ENCODE measurements at regions not wholly inside any gene's neighbourhood (a gene's known extent, or its start where the extent isn't known, plus 50 kb on each side); places are given as distances from the start of the nearest gene placed in this dataset.

GRCh38 chr3:66115858-66116654 lies 77.3 kb upstream of the MAGI1 start (continued):
- TF ChIP-seq PATZ1 (CRISPR knock-in tag; IDR thresholded peaks at IDR 0.05; ENCODE audit: borderline replicate concordance) (no peak), ZFP3 (CRISPR knock-in tag; IDR thresholded peaks at IDR 0.05) (peak; percentile 72), ESRRG (CRISPR knock-in tag; IDR thresholded peaks at IDR 0.05) (no peak), TSHZ2 (CRISPR knock-in tag; IDR thresholded peaks at IDR 0.05) (no peak), ARNTL (CRISPR knock-in tag; IDR thresholded peaks at IDR 0.05; ENCODE audit: borderline replicate concordance, low read depth) (no peak), ZNF565 (CRISPR knock-in tag; conservative IDR thresholded peaks at IDR 0.05; ENCODE audit: low read depth) (no peak), GLIS3 (CRISPR knock-in tag; IDR thresholded peaks at IDR 0.05) (peak; percentile 54; the same call in 1 of the 2 replicates)

GRCh38 chr3:66113542-66113941 lies 74.8 kb upstream of the MAGI1 start:
- 0 out of 3 replicates have a peak, but pooled peaks have one; percentile 5 for ATAC-seq
- no peak for TF ChIP-seq BACH2 (CRISPR knock-in tag; IDR thresholded peaks at IDR 0.05; ENCODE audit: borderline replicate concordance)
- TF ChIP-seq RARB (CRISPR knock-in tag; IDR thresholded peaks at IDR 0.05), result no peak
- no peak for TF ChIP-seq TOX (CRISPR knock-in tag; IDR thresholded peaks at IDR 0.05; ENCODE audit: borderline replicate concordance)
- TF ChIP-seq OSR1 (CRISPR knock-in tag; IDR thresholded peaks at IDR 0.05), result no peak
- TF ChIP-seq ZNF8 (CRISPR knock-in tag; IDR thresholded peaks at IDR 0.05), result no peak
- TF ChIP-seq ARNTL (CRISPR knock-in tag; IDR thresholded peaks at IDR 0.05; ENCODE audit: borderline replicate concordance, low read depth), result no peak
- TF ChIP-seq CSRNP3 (CRISPR knock-in tag; IDR thresholded peaks at IDR 0.05), result no peak
- TF ChIP-seq ZNF565 (CRISPR knock-in tag; conservative IDR thresholded peaks at IDR 0.05; ENCODE audit: low read depth), result no peak
- TF ChIP-seq ESRRG (CRISPR knock-in tag; IDR thresholded peaks at IDR 0.05), result no peak

- ATAC-seq, result no peak
- TF ChIP-seq ESRRG (CRISPR knock-in tag; IDR thresholded peaks at IDR 0.05), result no peak
- no peak for TF ChIP-seq SNAI2 (CRISPR knock-in tag; IDR thresholded peaks at IDR 0.05)
- TF ChIP-seq ISL1 (CRISPR knock-in tag; IDR thresholded peaks at IDR 0.05), result no peak
- TF ChIP-seq TCF4 (CRISPR knock-in tag; IDR thresholded peaks at IDR 0.05; ENCODE audit: borderline replicate concordance), result no peak
- no peak for TF ChIP-seq ZNF70 (CRISPR knock-in tag; IDR thresholded peaks at IDR 0.05)
- TF ChIP-seq GLIS3 (CRISPR knock-in tag; IDR thresholded peaks at IDR 0.05), result no peak
- no peak for TF ChIP-seq CSDC2 (CRISPR knock-in tag; IDR thresholded peaks at IDR 0.05)
- TF ChIP-seq PPARA (CRISPR knock-in tag; IDR thresholded peaks at IDR 0.05; ENCODE audit: borderline replicate concordance), result no peak
- TF ChIP-seq POU6F1 (CRISPR knock-in tag; IDR thresholded peaks at IDR 0.05; ENCODE audit: borderline replicate concordance, low read depth), result no peak
- no peak for TF ChIP-seq ZNF565 (CRISPR knock-in tag; conservative IDR thresholded peaks at IDR 0.05; ENCODE audit: low read depth)
- TF ChIP-seq CREB5 (CRISPR knock-in tag; IDR thresholded peaks at IDR 0.05; ENCODE audit: low read depth), result no peak
These were observed 72.1 kb upstream of the MAGI1 start for GRCh38 chr3:66110840-66111239.
